ENCODE measurements at regions not wholly inside any gene's neighbourhood (a gene's known extent, or its start where the extent isn't known, plus 50 kb on each side); places are given as distances from the start of the nearest gene placed in this dataset.

DNA sequence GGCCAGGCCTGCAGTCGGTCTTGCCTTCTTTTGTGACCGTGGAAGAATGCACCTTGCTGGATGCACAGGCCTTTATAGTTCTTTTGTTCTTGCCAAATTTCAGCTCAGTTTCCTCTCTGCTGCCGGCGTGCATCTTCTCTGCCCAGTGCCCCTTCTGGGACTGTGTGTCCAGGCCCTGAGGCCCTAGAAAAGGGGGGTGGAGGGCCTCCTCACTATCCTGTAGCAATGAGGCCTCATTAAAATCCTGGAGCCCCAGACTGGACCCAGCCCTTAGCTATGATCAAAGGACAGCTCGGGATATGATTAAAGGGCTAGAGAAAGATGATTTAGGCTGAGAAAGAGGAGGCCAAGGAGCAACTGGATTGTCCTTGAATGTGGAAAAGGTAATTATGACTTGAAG, 229.8 kb downstream of the SEC14L1 start (continued):
- TF ChIP-seq SIN3A (conservative IDR thresholded peaks at IDR 0.05 in 1 of 2, IDR thresholded peaks at IDR 0.05 in 1 of 2; ENCODE audit: low read depth in 1 of 2, low read length in 2 of 2) (no peak), ZNF274 (IDR thresholded peaks at IDR 0.05; ENCODE audit: borderline replicate concordance, extremely low read depth, low read length) (no peak), NANOG (IDR thresholded peaks at IDR 0.05; ENCODE audit: insufficient read depth, low read depth, low read length, poor library complexity, severe bottlenecking) (no peak)
